Lower leg skin (tissue), 3 donors: ENCODE measurements at regions not wholly inside any gene's neighbourhood (a gene's known extent, or its start where the extent isn't known, plus 50 kb on each side); places are given as distances from the start of the nearest gene placed in this dataset.

Experiments
- POLR2A ChIP-seq, 2 donors: fragments of 450-650 bp; IDR thresholded peaks; one replicate each; pipeline ENCODE4 v1.6.1; 2016 to 2017; ENCODE audit warnings: antibody characterized with exemption in 2 of 2, mild to moderate bottlenecking in 1 of 2, moderate library complexity in 1 of 2
- TF ChIP-seq, protein P1 (sequence below), 3 donors: fragments of 450-650 bp; IDR thresholded peaks; one replicate each; pipeline ENCODE4 v1.5.1; 2016; ENCODE audit warnings: antibody characterized with exemption in 3 of 3, mild to moderate bottlenecking in 3 of 3, moderate library complexity in 2 of 3

GRCh38 chr3:81998139-81998755 is 236.8 kb upstream of the GBE1 start:
- TF ChIP-seq POLR2A (IDR thresholded peaks at IDR 0.05) = no peak
- TF ChIP-seq, protein P1, sequence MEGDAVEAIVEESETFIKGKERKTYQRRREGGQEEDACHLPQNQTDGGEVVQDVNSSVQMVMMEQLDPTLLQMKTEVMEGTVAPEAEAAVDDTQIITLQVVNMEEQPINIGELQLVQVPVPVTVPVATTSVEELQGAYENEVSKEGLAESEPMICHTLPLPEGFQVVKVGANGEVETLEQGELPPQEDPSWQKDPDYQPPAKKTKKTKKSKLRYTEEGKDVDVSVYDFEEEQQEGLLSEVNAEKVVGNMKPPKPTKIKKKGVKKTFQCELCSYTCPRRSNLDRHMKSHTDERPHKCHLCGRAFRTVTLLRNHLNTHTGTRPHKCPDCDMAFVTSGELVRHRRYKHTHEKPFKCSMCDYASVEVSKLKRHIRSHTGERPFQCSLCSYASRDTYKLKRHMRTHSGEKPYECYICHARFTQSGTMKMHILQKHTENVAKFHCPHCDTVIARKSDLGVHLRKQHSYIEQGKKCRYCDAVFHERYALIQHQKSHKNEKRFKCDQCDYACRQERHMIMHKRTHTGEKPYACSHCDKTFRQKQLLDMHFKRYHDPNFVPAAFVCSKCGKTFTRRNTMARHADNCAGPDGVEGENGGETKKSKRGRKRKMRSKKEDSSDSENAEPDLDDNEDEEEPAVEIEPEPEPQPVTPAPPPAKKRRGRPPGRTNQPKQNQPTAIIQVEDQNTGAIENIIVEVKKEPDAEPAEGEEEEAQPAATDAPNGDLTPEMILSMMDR (IDR thresholded peaks at IDR 0.05) = no peak
